Lower lobe of right lung (tissue), 2 donors: ENCODE measurements at regions not wholly inside any gene's neighbourhood (a gene's known extent, or its start where the extent isn't known, plus 50 kb on each side); places are given as distances from the start of the nearest gene placed in this dataset.
"Not testable (repeated sequence)": the region's sequence is repeated elsewhere in the genome, so short reads cannot be mapped to it uniquely, and the experiment has no call there.

Experiments
- ATAC-seq, 2 donors: fragments of 200-7000 bp; cut with Tn5 transposase; one replicate each; pipeline ENCODE4 v1.9.1; 2020 to 2022; ENCODE audit warnings: mild to moderate bottlenecking in 2 of 2, moderate library complexity in 2 of 2
- DNase-seq: peaks from one replicate; pipeline ENCODE4 v3.0.0-alpha.2; 2020
- H3K27ac ChIP-seq: fragments of 200-600 bp; one replicate; pipeline ENCODE4 v1.8.0; 2022
- H3K27me3 ChIP-seq: fragments of 200-600 bp; one replicate; pipeline ENCODE4 v1.8.0; 2022; ENCODE audit warnings: low read depth
- H3K36me3 ChIP-seq: fragments of 200-600 bp; one replicate; pipeline ENCODE4 v1.8.0; 2022; ENCODE audit warnings: mild to moderate bottlenecking
- H3K4me1 ChIP-seq: fragments of 200-600 bp; one replicate; pipeline ENCODE4 v1.8.0; 2022
- H3K4me3 ChIP-seq: fragments of 200-600 bp; one replicate; pipeline ENCODE4 v1.8.0; 2022; ENCODE audit warnings: mild to moderate bottlenecking
- H3K9me3 ChIP-seq: fragments of 200-600 bp; one replicate; pipeline ENCODE4 v1.8.0; 2022
- CTCF ChIP-seq: fragments of 200-600 bp; IDR thresholded peaks from one replicate; pipeline ENCODE4 v1.8.0; 2022; ENCODE audit warnings: antibody characterized with exemption, mild to moderate bottlenecking
- intact Hi-C: fragments of 100-400 bp; cut with DNase I; formaldehyde crosslinking; loops from one replicate; pipeline ENCODE4 v1.11.0; 2022
- donor health status: DM: no; HTN: yes; CAD: no; lungs with severe emphysema.

GRCh38 chr3:152589644-152590043 is 245.3 kb upstream of the P2RY1 start:
- no peaks in the 10 kb centered on the region for H3K4me1 ChIP-seq
- no peaks in the 10 kb centered on the region for H3K27me3 ChIP-seq
- H3K36me3 ChIP-seq, result no peaks in the 10 kb centered on the region
- H3K9me3 ChIP-seq, result no peaks in the 10 kb centered on the region
- H3K27ac ChIP-seq, result no peak overlapping the region
- ATAC-seq (no peak), DNase-seq (no peak)
- no peak overlapping the region for H3K4me3 ChIP-seq
- intact Hi-C loops, result no loop called here
- TF ChIP-seq CTCF, result no peak

GRCh38 chr3:152591515-152591914 is 243.4 kb upstream of the P2RY1 start:
- Histone ChIP-seq H3K27ac (no peak overlapping the region), H3K27me3 (no peaks in the 10 kb centered on the region), H3K4me1 (peaks cover 13% of the 10 kb centered on the region), H3K36me3 (no peaks in the 10 kb centered on the region), H3K4me3 (no peak overlapping the region), H3K9me3 (no peaks in the 10 kb centered on the region)
- DNase-seq (no peak), ATAC-seq (no peak)
- TF ChIP-seq CTCF, result no peak
- intact Hi-C loops, result no loop called here

- no peaks in the 10 kb centered on the region for H3K36me3 ChIP-seq
- no peak for ATAC-seq
- no peaks in the 10 kb centered on the region for H3K9me3 ChIP-seq
- no peak for DNase-seq
- intact Hi-C loops, result no loop called here
- no peak overlapping the region for H3K27ac ChIP-seq
- H3K4me3 ChIP-seq, result no peak overlapping the region
- H3K27me3 ChIP-seq, result no peaks in the 10 kb centered on the region
- no peak for TF ChIP-seq CTCF
- H3K4me1 ChIP-seq, result peaks cover 22% of the 10 kb centered on the region
Observed at GRCh38 chr3:152593242-152593641, 241.7 kb upstream of the P2RY1 start.

GRCh38 chr3:152595975-152596821 is 238.7 kb upstream of the P2RY1 start:
- peak; percentile 80 to 86 for ATAC-seq
- Histone ChIP-seq H3K27ac (peak overlapping the region; percentile 72), H3K4me3 (peak overlapping the region; percentile 5), H3K36me3 (no peaks in the 10 kb centered on the region), H3K9me3 (no peaks in the 10 kb centered on the region), H3K4me1 (peaks cover 22% of the 10 kb centered on the region), H3K27me3 (no peaks in the 10 kb centered on the region)
- no peak for DNase-seq
- TF ChIP-seq CTCF, result no peak
- intact Hi-C loops, result no loop called here

GRCh38 chr3:152596832-152597231 is 238.1 kb upstream of the P2RY1 start:
- intact Hi-C loops, H3K4me3 ChIP-seq, ATAC-seq, DNase-seq, H3K9me3 ChIP-seq, H3K36me3 ChIP-seq, H3K27me3 ChIP-seq: not testable (repeated sequence)
- H3K4me1 ChIP-seq, result peaks cover 22% of the 10 kb centered on the region
- H3K27ac ChIP-seq, result peak overlapping the region; percentile 72

- Histone ChIP-seq H3K27me3 (no peaks in the 10 kb centered on the region), H3K27ac (no peak overlapping the region), H3K4me3 (no peak overlapping the region), H3K9me3 (peaks cover 5% of the 10 kb centered on the region), H3K4me1 (no peaks in the 10 kb centered on the region), H3K36me3 (no peaks in the 10 kb centered on the region)
- intact Hi-C loops, result no loop called here
- ATAC-seq (no peak), DNase-seq (no peak)
- no peak for TF ChIP-seq CTCF
Observed at GRCh38 chr3:152606146-152606545, 228.8 kb upstream of the P2RY1 start.
